GM12878 (cell line): ENCODE measurements at regions not wholly inside any gene's neighbourhood (a gene's known extent, or its start where the extent isn't known, plus 50 kb on each side); places are given as distances from the start of the nearest gene placed in this dataset.

Source experiments
- ZSCAN29 ChIP-seq: fragments of 450-650 bp; IDR thresholded peaks from 2 replicates; pipeline ENCODE4 v1.6.1; 2017; ENCODE audit warnings: mild to moderate bottlenecking, moderate library complexity
- TF ChIP-seq, protein P1 (sequence below), 3 experiments: IDR thresholded peaks in 2 of 3; conservative IDR thresholded peaks in 1 of 3; 2 replicates each; pipeline ENCODE4 v1.5.1; 2011; ENCODE audit warnings: low read depth in 3 of 3, low read length in 3 of 3, mild to moderate bottlenecking in 3 of 3, control low read depth in 2 of 3, moderate library complexity in 2 of 3, inconsistent platforms in 1 of 3, mixed read lengths in 1 of 3; ENCODE audit not compliant: control insufficient read depth in 2 of 3, insufficient read depth in 1 of 3; ENCODE audit errors: extremely low read depth in 1 of 3

DNA sequence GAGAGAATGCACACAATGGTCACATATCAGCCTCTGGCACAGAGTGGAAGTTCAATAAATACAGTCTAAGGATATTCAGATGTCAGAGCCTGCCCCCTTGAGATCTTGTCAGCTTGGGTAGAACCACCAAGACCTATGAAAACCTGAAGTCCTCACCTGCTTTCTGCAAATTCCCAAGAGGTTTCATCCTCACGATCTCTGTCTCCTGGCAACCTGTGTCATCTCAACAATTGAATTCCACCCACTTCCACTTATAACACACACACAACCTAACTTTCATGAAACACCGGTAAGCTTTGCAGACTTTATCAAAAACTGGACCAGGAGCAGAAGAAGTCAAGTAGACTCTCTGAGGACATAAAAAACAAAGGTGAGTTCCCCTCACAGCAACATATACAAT is 151.6 kb upstream of the SLC30A5 start:
- TF ChIP-seq, protein P1, sequence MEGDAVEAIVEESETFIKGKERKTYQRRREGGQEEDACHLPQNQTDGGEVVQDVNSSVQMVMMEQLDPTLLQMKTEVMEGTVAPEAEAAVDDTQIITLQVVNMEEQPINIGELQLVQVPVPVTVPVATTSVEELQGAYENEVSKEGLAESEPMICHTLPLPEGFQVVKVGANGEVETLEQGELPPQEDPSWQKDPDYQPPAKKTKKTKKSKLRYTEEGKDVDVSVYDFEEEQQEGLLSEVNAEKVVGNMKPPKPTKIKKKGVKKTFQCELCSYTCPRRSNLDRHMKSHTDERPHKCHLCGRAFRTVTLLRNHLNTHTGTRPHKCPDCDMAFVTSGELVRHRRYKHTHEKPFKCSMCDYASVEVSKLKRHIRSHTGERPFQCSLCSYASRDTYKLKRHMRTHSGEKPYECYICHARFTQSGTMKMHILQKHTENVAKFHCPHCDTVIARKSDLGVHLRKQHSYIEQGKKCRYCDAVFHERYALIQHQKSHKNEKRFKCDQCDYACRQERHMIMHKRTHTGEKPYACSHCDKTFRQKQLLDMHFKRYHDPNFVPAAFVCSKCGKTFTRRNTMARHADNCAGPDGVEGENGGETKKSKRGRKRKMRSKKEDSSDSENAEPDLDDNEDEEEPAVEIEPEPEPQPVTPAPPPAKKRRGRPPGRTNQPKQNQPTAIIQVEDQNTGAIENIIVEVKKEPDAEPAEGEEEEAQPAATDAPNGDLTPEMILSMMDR (IDR thresholded peaks at IDR 0.05 in 2 of 3, conservative IDR thresholded peaks at IDR 0.05 in 1 of 3; ENCODE audit: control insufficient read depth in 2 of 3, extremely low read depth in 1 of 3, insufficient read depth in 1 of 3, low read depth in 3 of 3, low read length in 3 of 3), result no peak
- no peak for TF ChIP-seq ZSCAN29
